ENCODE measurements at regions not wholly inside any gene's neighbourhood (a gene's known extent, or its start where the extent isn't known, plus 50 kb on each side); places are given as distances from the start of the nearest gene placed in this dataset.

GRCh38 chr12:116456330-116457082 lies 102.7 kb upstream of the MAP1LC3B2 start:
- no peak for TF ChIP-seq CTCF (IDR thresholded peaks at IDR 0.05; ENCODE audit: control insufficient read depth, extremely low read depth, insufficient read depth)
- no peak for DNase-seq (ENCODE audit: low read depth)
- no peak overlapping the region for H3K4me3 ChIP-seq (ENCODE audit: low read depth, low read length)

GRCh38 chr12:116458492-116458891 lies 100.7 kb upstream of the MAP1LC3B2 start:
- no peak for TF ChIP-seq CTCF (IDR thresholded peaks at IDR 0.05; ENCODE audit: control insufficient read depth, extremely low read depth, insufficient read depth)
- no peak overlapping the region for H3K4me3 ChIP-seq (ENCODE audit: low read depth, low read length)
- no peak for DNase-seq (ENCODE audit: low read depth)

GRCh38 chr12:116459011-116459875 lies 99.9 kb upstream of the MAP1LC3B2 start:
- TF ChIP-seq CTCF (IDR thresholded peaks at IDR 0.05; ENCODE audit: control insufficient read depth, extremely low read depth, insufficient read depth) = no peak
- no peak for DNase-seq (ENCODE audit: low read depth)
- no peak overlapping the region for H3K4me3 ChIP-seq (ENCODE audit: low read depth, low read length)

GRCh38 chr12:116459916-116460663 lies 99.1 kb upstream of the MAP1LC3B2 start:
- no peak for DNase-seq (ENCODE audit: low read depth)
- no peak for TF ChIP-seq CTCF (IDR thresholded peaks at IDR 0.05; ENCODE audit: control insufficient read depth, extremely low read depth, insufficient read depth)
- H3K4me3 ChIP-seq (ENCODE audit: low read depth, low read length) = no peak overlapping the region

- TF ChIP-seq CTCF (IDR thresholded peaks at IDR 0.05; ENCODE audit: control insufficient read depth, extremely low read depth, insufficient read depth) = no peak
- no peak for DNase-seq (ENCODE audit: low read depth)
- H3K4me3 ChIP-seq (ENCODE audit: low read depth, low read length) = no peak overlapping the region
Measured at GRCh38 chr12:116461060-116461459, 98.1 kb upstream of the MAP1LC3B2 start.

- no peak for DNase-seq (ENCODE audit: low read depth)
- no peak for TF ChIP-seq CTCF (IDR thresholded peaks at IDR 0.05; ENCODE audit: control insufficient read depth, extremely low read depth, insufficient read depth)
- H3K4me3 ChIP-seq (ENCODE audit: low read depth, low read length) = no peak overlapping the region
Measured at GRCh38 chr12:116463366-116463765, 95.8 kb upstream of the MAP1LC3B2 start.

All from LNCaP clone FGC (cell line).